ENCODE measurements at regions not wholly inside any gene's neighbourhood (a gene's known extent, or its start where the extent isn't known, plus 50 kb on each side); places are given as distances from the start of the nearest gene placed in this dataset.

DNA sequence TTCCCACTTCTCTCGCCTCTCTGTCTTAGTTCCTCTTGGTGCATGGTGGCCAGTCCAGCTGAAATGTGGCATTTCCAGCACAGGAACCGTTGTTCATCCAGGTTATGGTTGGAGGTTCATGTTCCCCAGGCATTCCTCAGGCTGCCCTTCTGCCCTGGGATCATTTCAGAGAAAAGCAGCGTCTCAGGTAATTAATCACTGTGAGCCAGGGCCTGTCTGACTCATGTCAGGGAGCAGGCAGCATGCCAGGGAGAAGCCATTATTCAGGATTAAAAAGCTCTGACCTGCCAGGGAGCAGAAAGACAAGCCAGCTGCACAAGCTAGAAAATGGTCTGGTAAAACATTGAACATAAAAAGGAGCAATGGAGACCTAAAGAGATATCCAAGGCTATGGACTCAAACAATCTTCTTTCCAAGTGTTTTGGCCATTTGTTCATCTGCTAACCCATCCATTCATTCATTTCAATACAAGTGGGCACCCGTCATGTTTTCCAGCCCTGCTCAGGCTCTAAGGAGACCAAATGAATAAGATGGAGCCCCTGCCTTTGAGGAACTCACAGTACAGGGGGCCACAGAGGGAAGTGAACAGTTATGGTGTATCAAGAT lies 241.4 kb downstream of the DRD1 start:
- TF ChIP-seq, protein P1, sequence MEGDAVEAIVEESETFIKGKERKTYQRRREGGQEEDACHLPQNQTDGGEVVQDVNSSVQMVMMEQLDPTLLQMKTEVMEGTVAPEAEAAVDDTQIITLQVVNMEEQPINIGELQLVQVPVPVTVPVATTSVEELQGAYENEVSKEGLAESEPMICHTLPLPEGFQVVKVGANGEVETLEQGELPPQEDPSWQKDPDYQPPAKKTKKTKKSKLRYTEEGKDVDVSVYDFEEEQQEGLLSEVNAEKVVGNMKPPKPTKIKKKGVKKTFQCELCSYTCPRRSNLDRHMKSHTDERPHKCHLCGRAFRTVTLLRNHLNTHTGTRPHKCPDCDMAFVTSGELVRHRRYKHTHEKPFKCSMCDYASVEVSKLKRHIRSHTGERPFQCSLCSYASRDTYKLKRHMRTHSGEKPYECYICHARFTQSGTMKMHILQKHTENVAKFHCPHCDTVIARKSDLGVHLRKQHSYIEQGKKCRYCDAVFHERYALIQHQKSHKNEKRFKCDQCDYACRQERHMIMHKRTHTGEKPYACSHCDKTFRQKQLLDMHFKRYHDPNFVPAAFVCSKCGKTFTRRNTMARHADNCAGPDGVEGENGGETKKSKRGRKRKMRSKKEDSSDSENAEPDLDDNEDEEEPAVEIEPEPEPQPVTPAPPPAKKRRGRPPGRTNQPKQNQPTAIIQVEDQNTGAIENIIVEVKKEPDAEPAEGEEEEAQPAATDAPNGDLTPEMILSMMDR (conservative IDR thresholded peaks at IDR 0.05; ENCODE audit: low read depth, low read length), result no peak
- no peak overlapping the region for H3K4me3 ChIP-seq (ENCODE audit: low read length)
- peak; percentile 75 for DNase-seq (ENCODE audit: low read depth)

- H3K4me3 ChIP-seq (ENCODE audit: low read length), result no peak overlapping the region
- DNase-seq (ENCODE audit: low read depth), result no peak
- TF ChIP-seq, protein P1 (conservative IDR thresholded peaks at IDR 0.05; ENCODE audit: low read depth, low read length), result no peak
These were observed 242.6 kb downstream of the DRD1 start for GRCh38 chr5:175201393-175201792.

DNA sequence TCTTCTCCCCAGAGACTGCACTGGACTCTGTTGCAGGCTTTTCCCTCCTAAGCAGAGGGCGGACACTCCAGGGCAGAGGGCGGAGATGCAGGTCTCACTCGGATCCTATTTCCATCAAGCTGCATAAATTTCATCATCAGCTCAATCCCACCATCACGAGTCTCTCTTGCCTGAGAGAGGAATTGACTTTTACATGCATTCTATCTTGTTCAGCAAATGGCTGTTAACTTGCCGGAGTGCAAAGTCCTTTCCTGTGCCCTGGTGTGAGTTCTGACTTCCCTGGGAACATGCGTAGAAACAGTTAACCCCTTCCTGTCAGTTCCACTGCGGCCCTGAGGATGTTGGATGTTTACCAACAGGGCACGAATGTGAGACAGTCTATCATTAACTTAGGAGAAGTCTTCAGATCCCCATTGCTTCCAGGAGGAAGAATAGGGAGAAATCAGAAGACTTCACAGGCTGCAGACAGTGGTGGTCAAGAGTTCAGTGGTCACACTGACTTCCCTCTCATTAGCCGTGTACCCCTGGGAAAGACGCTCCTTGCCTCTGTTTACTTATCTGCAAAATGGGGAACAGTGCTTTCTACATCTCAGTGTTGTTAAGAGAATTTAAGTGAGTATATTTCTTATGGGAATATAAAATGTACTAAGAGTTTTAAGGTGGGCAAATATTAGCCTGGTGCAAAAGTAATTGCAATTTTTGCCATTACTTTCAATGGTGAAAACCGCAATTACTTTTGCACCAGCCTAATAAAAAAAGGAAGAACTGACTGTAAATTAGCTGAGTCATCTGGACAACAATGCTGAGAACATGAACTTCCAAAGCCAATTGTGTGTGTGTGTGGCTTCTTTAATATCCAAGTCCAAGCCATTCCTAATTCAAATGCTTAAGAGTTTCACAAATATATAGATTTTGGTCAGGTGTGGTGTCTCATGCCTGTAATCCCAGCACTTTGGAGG lies 248.0 kb downstream of the DRD1 start:
- DNase-seq (ENCODE audit: low read depth), result no peak
- TF ChIP-seq, protein P1 (conservative IDR thresholded peaks at IDR 0.05; ENCODE audit: low read depth, low read length), result no peak
- no peak overlapping the region for H3K4me3 ChIP-seq (ENCODE audit: low read length)

DNA sequence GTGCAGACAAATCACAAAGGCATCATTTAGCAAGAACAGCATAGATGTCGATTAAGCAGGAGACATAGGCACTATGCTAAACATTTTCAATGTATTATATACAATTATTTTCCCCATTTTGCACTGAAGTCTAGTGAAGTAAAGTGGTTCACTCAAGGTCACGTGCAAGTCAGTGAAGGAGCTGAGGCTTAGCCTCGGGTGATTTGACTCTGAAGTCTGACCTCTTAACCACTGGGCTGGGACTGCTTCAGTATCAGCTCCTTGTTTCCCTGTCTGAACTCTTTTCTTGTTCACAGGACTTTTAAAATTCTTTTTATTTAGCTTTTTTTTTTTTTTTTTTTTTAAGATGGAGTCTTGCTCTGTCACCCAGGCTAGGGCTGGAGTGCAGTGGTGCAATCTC lies 262.7 kb downstream of the DRD1 start:
- TF ChIP-seq, protein P1 (conservative IDR thresholded peaks at IDR 0.05; ENCODE audit: low read depth, low read length), result no peak
- no peak overlapping the region for H3K4me3 ChIP-seq (ENCODE audit: low read length)
- no peak for DNase-seq (ENCODE audit: low read depth)

GRCh38 chr5:175170899-175171298 lies 273.1 kb downstream of the DRD1 start:
- TF ChIP-seq, protein P1 (conservative IDR thresholded peaks at IDR 0.05; ENCODE audit: low read depth, low read length), result no peak
- no peak overlapping the region for H3K4me3 ChIP-seq (ENCODE audit: low read length)
- DNase-seq (ENCODE audit: low read depth), result no peak

- TF ChIP-seq, protein P1 (conservative IDR thresholded peaks at IDR 0.05; ENCODE audit: low read depth, low read length), result no peak
- DNase-seq (ENCODE audit: low read depth), result no peak
- no peak overlapping the region for H3K4me3 ChIP-seq (ENCODE audit: low read length)
These were observed 275.0 kb downstream of the DRD1 start for GRCh38 chr5:175168882-175169507.
